ENCODE measurements at regions not wholly inside any gene's neighbourhood (a gene's known extent, or its start where the extent isn't known, plus 50 kb on each side); places are given as distances from the start of the nearest gene placed in this dataset.

DNA sequence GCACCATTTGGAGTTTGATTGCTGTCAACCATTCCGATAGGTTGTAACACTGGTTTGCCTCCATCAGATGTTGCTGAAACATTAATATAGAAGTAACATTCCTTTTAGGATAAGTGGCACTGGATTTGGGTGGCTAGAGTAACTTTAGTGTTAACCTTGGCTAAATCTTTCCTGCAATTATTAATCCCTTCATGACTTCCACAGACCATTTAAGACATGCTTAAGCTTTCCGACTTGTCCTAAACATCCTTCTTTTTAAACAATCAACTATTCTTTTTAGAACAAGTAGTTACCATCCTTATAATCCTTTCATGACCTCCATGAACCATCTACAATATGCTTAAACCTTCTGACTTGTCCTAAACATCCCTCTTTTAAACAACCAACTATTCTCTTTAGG, 465.5 kb downstream of the DCDC2C start:
- TF ChIP-seq, protein P1, sequence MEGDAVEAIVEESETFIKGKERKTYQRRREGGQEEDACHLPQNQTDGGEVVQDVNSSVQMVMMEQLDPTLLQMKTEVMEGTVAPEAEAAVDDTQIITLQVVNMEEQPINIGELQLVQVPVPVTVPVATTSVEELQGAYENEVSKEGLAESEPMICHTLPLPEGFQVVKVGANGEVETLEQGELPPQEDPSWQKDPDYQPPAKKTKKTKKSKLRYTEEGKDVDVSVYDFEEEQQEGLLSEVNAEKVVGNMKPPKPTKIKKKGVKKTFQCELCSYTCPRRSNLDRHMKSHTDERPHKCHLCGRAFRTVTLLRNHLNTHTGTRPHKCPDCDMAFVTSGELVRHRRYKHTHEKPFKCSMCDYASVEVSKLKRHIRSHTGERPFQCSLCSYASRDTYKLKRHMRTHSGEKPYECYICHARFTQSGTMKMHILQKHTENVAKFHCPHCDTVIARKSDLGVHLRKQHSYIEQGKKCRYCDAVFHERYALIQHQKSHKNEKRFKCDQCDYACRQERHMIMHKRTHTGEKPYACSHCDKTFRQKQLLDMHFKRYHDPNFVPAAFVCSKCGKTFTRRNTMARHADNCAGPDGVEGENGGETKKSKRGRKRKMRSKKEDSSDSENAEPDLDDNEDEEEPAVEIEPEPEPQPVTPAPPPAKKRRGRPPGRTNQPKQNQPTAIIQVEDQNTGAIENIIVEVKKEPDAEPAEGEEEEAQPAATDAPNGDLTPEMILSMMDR (IDR thresholded peaks at IDR 0.05; ENCODE audit: borderline replicate concordance, extremely low read depth, low read length, poor library complexity, severe bottlenecking), result no peak
- TF ChIP-seq EZH2 (IDR thresholded peaks at IDR 0.05; ENCODE audit: borderline replicate concordance, low read depth, low read length, severe bottlenecking), result no peak

Measured in DND-41 (cell line).